Activated T-cell treated with anti-CD3 and anti-CD28 coated beads for 1 hour (primary cell): ENCODE measurements at regions not wholly inside any gene's neighbourhood (a gene's known extent, or its start where the extent isn't known, plus 50 kb on each side); places are given as distances from the start of the nearest gene placed in this dataset.

Source experiments
- DNase-seq: peaks from one replicate; pipeline ENCODE4 v3.0.0-alpha.2; 2020; ENCODE audit warnings: low read depth

DNA sequence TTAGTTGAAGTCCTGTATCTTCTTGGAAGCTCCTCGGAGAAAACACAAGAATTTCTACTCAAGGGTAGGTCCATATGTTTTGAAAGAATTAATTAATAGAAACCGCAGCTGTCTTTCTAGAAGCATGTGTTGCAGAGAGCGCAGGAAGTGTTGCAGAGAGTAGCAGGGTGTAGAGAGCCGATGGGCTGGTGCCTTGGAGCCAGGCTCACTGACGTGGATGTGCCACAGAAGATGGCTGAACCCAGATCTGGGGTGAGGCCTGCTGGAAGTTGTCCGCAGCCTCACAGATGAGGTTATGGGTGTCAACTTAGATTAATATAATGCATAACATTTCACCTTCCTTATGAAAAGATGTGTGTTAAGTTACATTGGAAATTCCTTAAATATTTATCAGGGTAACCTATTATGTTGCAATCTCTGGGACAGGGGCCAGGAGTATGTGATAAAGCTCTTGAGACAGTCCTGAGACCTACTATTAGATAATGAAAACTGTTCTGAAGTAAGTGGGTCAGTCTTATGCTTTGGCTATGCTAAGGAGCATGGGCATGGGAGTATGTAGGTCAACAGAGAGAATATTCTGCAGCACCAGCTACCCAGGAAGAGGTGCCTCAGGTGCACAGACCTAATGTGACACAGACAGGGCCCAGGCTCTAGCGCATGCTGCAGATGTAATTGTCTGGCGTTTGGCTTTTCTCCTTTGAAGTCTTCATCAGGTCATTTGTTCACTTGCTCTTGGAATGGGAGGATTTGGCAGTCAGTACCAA is 973.3 kb downstream of the BCL11B start:
- no peak for DNase-seq

- no peak for DNase-seq
These were observed 970.3 kb downstream of the BCL11B start for GRCh38 chr14:98301681-98302080.

DNA sequence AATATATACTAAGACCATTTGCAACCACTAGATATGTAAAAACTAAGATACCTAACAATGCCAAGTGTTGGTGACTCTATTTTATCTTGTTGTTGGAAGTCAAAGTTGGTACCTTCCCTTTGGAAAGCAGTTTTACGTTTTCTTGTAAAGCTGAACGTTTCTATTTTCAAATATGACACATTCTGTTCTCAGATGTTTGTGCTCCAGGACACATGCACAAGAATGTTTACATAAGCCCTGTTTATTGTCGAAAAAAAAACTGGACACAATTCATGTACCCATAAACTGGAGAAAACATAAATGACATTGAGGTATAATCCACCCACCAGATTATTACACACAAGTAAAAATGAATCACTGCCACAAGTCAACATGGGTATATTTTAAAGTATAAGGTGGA is 967.4 kb downstream of the BCL11B start:
- no peak for DNase-seq

DNA sequence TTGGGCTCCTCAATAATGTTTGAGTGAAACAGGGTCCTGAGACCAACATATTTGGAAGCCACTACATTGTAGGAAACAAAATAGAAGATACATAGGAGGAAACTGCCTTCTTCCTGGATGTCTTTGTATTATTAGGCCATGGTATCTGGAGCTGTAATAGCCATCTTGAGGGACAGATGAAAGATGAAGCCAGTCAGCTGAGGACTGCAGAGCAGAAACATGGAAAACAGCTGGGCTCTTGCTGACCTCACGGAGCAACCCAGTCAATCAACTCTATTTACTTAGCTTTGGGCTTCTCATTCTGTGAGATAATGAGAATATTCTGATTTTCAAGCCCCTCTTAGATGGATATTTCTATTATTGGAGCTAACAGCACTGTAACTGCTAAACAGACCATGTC is 962.4 kb downstream of the BCL11B start:
- DNase-seq, result no peak

- DNase-seq, result no peak
These were observed 960.0 kb downstream of the BCL11B start for GRCh38 chr14:98312006-98312405.

- DNase-seq, result no peak
These were observed 950.2 kb downstream of the BCL11B start for GRCh38 chr14:98321841-98322240.

DNA sequence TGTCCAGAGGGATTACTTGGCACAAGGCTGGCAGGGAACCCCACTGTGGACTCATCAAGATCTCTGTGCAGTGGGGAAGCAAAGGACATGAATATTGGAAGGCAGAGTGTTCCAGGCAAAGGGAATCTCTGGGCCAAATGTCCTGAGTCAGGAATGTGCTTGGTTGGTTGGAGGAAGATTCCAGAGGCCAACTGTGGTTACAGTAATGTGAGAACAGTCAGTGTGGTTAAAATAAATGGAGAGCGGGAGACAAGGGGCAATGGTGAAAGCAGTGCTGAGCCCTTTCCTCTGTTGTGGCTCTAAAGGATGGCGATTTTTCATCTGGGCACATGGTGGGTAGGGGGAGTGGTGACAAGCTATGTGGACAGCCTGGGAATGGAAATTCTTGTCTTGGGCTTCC is 948.2 kb downstream of the BCL11B start:
- no peak for DNase-seq

DNA sequence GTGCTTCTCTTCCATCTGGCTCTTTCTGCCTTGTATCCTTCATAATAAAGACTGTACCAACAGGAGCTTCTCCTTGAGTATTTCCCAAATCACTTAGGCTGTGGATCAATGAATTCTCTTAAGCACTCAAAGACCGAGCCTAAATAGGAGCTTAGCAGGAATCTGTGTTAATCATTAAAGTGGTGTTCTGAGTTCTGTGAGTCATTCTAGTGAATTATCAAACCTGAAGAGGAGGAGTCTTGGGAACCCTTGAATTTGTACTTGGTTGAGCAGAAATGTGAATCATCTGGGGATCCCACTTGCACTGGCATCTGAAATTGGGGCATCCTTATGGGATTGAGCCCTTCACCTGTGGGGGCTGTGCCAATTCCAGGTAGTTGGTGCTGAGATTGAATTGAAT is 946.2 kb downstream of the BCL11B start:
- DNase-seq, result no peak

DNA sequence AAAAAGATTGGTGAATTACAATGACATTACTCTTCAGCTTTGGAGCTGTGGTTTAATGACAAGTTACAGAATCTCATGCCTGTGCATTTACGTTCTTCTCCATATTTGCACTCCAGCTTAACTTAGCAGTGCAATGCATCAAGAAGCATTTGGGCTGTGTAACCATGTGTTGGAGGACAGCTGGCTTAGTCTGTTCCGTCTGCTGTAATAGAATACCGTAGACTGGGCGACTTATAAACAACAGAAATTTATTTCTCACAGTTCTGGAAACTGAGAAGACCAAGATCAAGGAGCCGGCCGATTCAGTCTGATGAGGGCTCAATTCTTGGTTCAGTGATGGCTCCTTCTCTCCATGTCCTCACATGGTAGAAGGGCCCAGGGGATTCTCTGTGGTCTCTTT is 943.5 kb downstream of the BCL11B start:
- DNase-seq, result no peak

GRCh38 chr14:98334186-98334585 is 937.8 kb downstream of the BCL11B start:
- no peak for DNase-seq

DNA sequence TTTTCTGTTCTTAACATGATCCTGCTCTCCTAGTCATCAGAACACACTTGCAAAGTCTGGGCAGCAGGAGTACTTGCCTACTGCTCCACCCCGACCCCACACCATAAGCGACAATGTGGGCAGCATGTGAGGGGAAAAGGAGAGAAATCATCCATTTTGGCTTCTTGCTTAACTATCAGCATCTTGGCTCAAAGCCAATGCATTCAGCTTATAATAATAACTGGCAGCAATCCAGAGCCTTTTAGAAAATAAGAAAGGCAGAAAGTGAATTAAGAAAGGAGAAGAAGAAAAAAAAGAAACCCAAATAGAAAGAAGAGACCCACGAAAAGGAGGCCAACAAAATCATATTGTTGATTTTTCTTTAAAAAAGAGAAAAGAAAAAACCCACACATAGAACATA is 930.8 kb downstream of the BCL11B start:
- DNase-seq, result no peak

GRCh38 chr14:98345161-98345560 is 926.8 kb downstream of the BCL11B start:
- DNase-seq, result no peak

GRCh38 chr14:98347686-98348085 is 924.3 kb downstream of the BCL11B start:
- DNase-seq, result no peak

DNA sequence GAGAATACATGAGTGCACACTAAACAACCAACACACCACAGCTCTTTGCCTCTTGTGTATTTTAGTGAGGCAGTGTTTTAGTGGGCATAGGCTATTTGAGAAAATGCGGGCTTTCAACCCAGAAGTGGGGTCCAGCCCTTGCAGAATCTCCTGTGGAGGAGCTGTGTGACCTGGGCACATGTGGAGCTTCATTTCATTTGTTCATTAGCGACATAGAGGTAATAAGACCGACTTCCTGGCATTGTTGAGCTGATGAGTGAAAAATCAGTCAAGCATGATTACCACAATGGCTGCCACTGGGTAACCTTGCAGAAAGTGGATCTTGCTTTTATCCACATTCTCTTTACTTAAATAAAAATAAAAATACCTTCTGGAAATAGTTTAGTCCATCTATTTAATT is 923.5 kb downstream of the BCL11B start:
- no peak for DNase-seq

GRCh38 chr14:98350213-98350612 is 921.8 kb downstream of the BCL11B start:
- no peak for DNase-seq

DNA sequence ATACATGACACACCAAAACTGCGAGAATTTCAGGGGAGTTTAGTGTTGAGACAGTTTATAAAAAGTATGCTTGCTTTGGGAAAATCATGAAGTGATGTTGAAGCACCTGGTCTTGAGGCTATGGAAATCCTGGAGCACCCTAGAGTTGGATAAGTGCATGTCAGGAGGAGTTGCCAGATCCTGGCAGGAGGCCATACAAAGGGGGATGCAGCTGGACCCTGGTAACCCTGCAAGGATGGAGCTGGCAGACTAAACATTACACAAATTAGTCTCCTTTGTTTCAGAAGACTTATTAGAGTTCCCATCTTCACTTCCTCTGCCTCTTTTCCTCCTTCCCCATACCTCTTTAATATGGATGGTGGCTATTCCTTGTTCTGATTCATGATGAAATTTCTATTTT is 907.0 kb downstream of the BCL11B start:
- no peak for DNase-seq

- DNase-seq, result no peak
These were observed 905.6 kb downstream of the BCL11B start for GRCh38 chr14:98366429-98366828.

DNA sequence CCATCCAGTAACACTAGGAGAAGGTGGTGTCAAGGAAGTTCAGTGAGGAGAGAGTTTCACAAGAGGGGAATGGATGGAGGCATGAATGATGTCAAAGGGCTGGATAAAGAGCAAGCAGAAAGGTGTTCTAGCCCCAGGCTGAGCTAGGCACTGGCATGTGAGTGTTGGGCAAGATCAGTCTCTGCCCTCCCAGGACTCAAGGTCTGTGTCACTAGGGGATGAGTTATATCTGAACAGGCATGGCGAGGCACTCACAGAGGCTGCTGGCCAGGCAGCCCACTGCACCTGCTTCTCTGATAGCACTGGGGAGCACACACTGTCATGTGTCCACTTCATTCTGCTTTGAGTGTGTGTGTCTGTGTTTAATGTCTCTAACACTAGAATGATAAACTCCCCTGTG is 903.8 kb downstream of the BCL11B start:
- no peak for DNase-seq

DNA sequence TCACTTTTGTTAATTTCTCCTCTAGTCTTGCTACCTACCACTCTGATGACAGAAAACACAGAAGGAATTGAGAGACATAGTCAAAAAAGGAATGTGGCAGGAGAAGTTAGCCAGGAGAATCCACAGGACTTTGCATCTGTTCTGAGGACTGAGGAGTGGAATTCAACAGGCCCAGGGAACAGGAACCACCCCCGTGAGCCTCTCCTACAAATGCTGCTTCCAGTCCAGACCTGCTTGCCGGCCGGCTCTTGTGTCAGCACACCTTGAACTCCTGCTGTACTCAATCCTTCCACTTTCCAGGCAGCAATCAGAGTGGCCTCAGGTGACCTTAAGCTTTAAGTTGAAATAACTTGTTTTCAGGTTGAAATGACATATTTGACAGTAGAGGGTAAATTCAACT is 903.1 kb downstream of the BCL11B start:
- no peak for DNase-seq

DNA sequence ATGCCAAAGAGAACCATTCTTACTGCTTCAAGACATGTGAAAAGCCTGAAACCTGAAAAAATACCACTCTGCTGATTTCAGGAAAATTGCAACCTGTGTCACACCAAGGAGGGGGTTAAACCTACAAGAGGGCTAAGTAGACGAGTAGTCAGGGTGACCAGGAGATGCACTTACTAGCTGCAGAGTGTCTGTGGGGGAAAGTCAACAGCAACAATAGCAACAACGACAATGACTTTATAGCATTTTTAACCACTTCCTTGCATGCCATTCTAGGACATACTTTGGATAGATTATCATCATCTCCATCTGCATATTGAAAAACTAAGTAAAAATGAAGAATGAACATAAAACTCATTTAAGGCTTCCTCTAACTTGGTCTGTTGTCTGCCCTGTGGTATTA is 902.7 kb downstream of the BCL11B start:
- DNase-seq, result no peak

GRCh38 chr14:98370352-98370751 is 901.6 kb downstream of the BCL11B start:
- DNase-seq, result no peak

DNA sequence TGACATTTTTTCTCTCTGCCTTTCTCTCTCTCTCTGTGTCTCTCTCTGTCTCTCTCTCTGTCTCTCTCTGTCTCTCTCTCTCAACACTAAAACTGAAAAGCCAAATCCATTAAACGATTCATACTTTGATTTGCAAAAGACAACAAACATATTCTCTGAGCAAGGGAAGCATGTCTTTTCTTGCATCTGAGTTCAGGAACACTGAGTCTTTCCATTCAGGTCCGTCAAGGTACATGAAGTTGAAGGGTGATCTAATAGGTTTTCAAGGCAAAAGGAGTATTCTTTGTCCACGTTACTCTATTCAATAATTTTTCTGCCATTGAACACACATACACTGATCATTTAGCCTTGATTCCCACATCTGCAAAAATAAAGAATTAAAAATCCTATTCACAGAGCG is 900.9 kb downstream of the BCL11B start:
- DNase-seq, result no peak

DNA sequence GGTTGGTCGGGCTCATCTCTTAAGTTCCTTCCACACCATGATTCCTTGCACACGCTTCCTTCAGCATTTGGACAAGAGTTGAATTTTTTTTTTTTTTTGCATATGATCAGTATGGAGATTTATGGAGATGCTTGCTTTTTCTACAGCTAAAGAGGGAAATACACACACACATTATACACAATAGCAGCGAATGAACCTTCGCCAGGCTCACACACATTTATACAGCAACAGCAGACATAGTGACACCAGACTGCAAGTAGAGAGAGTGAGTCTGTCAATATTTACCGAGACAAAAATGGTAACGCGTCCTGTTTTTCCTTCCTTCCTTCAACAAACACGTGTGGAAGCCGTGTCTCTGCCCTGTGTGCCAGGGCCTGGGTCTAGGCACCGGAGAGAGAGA is 897.9 kb downstream of the BCL11B start:
- DNase-seq, result no peak

DNA sequence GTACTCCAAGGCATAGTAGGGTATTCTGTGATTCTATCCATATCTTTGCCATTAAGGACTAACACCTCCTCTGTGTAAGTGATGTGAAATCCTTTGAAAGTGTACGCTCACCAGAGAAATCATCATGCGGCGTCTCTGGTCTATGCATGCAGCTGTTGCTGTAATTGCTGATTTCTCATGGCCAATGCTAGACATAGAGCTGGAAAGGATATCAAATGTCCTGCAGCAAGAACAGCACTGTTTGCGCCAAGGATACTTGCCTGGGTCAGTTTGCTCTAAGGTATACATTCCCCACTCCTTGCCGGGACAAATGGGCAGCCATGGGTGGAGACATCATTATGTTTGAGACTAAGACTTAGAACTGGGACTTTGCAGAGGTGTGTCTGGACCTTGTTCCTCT is 896.4 kb downstream of the BCL11B start:
- DNase-seq, result no peak

GRCh38 chr14:98379830-98380229 is 892.2 kb downstream of the BCL11B start:
- no peak for DNase-seq
